ENCODE measurements at regions not wholly inside any gene's neighbourhood (a gene's known extent, or its start where the extent isn't known, plus 50 kb on each side); places are given as distances from the start of the nearest gene placed in this dataset.
"Not testable (repeated sequence)": the region's sequence is repeated elsewhere in the genome, so short reads cannot be mapped to it uniquely, and the experiment has no call there.

- no peak for DNase-seq (ENCODE audit: low spot score)
These were observed 336.6 kb downstream of the DSC3 start for GRCh38 chr18:30705943-30706342.

GRCh38 chr18:30698571-30698970 lies 344.0 kb downstream of the DSC3 start:
- DNase-seq (ENCODE audit: low spot score), result no peak

- no peak for DNase-seq (ENCODE audit: low spot score)
These were observed 346.3 kb downstream of the DSC3 start for GRCh38 chr18:30696201-30696600.

GRCh38 chr18:30694773-30695172 lies 347.8 kb downstream of the DSC3 start:
- no peak for DNase-seq (ENCODE audit: low spot score)

- no peak for DNase-seq (ENCODE audit: low spot score)
These were observed 353.3 kb downstream of the DSC3 start for GRCh38 chr18:30689216-30689615.

- no peak for DNase-seq (ENCODE audit: low spot score)
These were observed 355.0 kb downstream of the DSC3 start for GRCh38 chr18:30687501-30687900.

GRCh38 chr18:30684825-30685481 lies 357.6 kb downstream of the DSC3 start:
- no peak for DNase-seq (ENCODE audit: low spot score)

- no peak for DNase-seq (ENCODE audit: low spot score)
These were observed 358.7 kb downstream of the DSC3 start for GRCh38 chr18:30683836-30684235.

- no peak for DNase-seq (ENCODE audit: low spot score)
These were observed 359.9 kb downstream of the DSC3 start for GRCh38 chr18:30682672-30683071.

GRCh38 chr18:30679285-30679930 lies 363.1 kb downstream of the DSC3 start:
- no peak for DNase-seq (ENCODE audit: low spot score)

- not testable (repeated sequence) for DNase-seq (ENCODE audit: low spot score)
These were observed 364.7 kb downstream of the DSC3 start for GRCh38 chr18:30677813-30678212.

- no peak for DNase-seq (ENCODE audit: low spot score)
These were observed 366.5 kb downstream of the DSC3 start for GRCh38 chr18:30676053-30676480.

GRCh38 chr18:30675493-30675892 lies 367.0 kb downstream of the DSC3 start:
- no peak for DNase-seq (ENCODE audit: low spot score)

- no peak for DNase-seq (ENCODE audit: low spot score)
These were observed 367.5 kb downstream of the DSC3 start for GRCh38 chr18:30675072-30675471.

GRCh38 chr18:30674596-30674995 lies 367.9 kb downstream of the DSC3 start:
- no peak for DNase-seq (ENCODE audit: low spot score)

- DNase-seq (ENCODE audit: low spot score), result not testable (repeated sequence)
These were observed 370.1 kb downstream of the DSC3 start for GRCh38 chr18:30672439-30672838.

- DNase-seq (ENCODE audit: low spot score), result no peak
These were observed 384.2 kb downstream of the DSC3 start for GRCh38 chr18:30658306-30658705.

- DNase-seq (ENCODE audit: low spot score), result no peak
These were observed 390.2 kb downstream of the DSC3 start for GRCh38 chr18:30652387-30652786.

- DNase-seq (ENCODE audit: low spot score), result no peak
These were observed 392.0 kb downstream of the DSC3 start for GRCh38 chr18:30650499-30650898.

- DNase-seq (ENCODE audit: low spot score), result no peak
These were observed 398.4 kb downstream of the DSC3 start for GRCh38 chr18:30644158-30644557.

GRCh38 chr18:30639361-30639760 lies 403.2 kb downstream of the DSC3 start:
- DNase-seq (ENCODE audit: low spot score), result no peak

GRCh38 chr18:30634249-30634648 lies 408.3 kb downstream of the DSC3 start:
- DNase-seq (ENCODE audit: low spot score), result no peak

GRCh38 chr18:30632071-30632698 lies 410.4 kb downstream of the DSC3 start:
- no peak for DNase-seq (ENCODE audit: low spot score)

All from kidney tubule cell (primary cell).